Spleen (tissue), 11 donors: ENCODE measurements at regions not wholly inside any gene's neighbourhood (a gene's known extent, or its start where the extent isn't known, plus 50 kb on each side); places are given as distances from the start of the nearest gene placed in this dataset.
"Not testable (repeated sequence)": the region's sequence is repeated elsewhere in the genome, so short reads cannot be mapped to it uniquely, and the experiment has no call there.

Source experiments
- DNase-seq: peaks from one replicate; pipeline ENCODE4 v3.0.0-alpha.2; 2020
- H3K27ac ChIP-seq, 8 donors: fragments of 200-600 bp; sonication (generic) in 7 of 8; 1 replicate in 4 of 8; 2 replicates in 4 of 8; pipeline versions ENCODE4 v1.5.0 to v1.8.0; 2016 to 2021; ENCODE audit warnings: inconsistent platforms in 4 of 8, mild to moderate bottlenecking in 4 of 8, moderate library complexity in 1 of 8
- H3K27me3 ChIP-seq, 7 donors: fragments of 200-600 bp; sonication (generic) in 6 of 7; replicated peaks in 1 of 7; 1 replicate in 4 of 7; 2 replicates in 3 of 7; pipeline versions ENCODE4 v1.5.0 to v1.8.0; 2016 to 2021; ENCODE audit warnings: inconsistent platforms in 3 of 7, mild to moderate bottlenecking in 1 of 7
- H3K36me3 ChIP-seq, 6 donors: fragments of 200-600 bp; sonication (generic) in 5 of 6; 1 replicate in 4 of 6; 2 replicates in 2 of 6; pipeline versions ENCODE4 v1.5.0 to v1.8.0; 2016 to 2021; ENCODE audit warnings: inconsistent platforms in 2 of 6
- H3K4me1 ChIP-seq, 6 donors: fragments of 200-600 bp; sonication (generic) in 5 of 6; 1 replicate in 3 of 6; 2 replicates in 3 of 6; pipeline versions ENCODE4 v1.5.0 to v1.8.0; 2016 to 2021; ENCODE audit warnings: inconsistent platforms in 3 of 6
- H3K4me3 ChIP-seq, 8 donors: fragments of 200-600 bp; sonication (generic) in 7 of 8; 1 replicate in 4 of 8; 2 replicates in 4 of 8; pipeline versions ENCODE4 v1.5.0 to v1.8.0; 2016 to 2021; ENCODE audit warnings: inconsistent platforms in 4 of 8, mild to moderate bottlenecking in 4 of 8, moderate library complexity in 2 of 8
- H3K9me3 ChIP-seq, 8 donors: fragments of 200-600 bp; sonication (generic) in 7 of 8; 1 replicate in 4 of 8; 2 replicates in 4 of 8; pipeline versions ENCODE4 v1.5.0 to v1.8.0; 2016 to 2021; ENCODE audit warnings: inconsistent platforms in 4 of 8
- CTCF ChIP-seq, 11 experiments: fragments of 200-600 bp in 7 of 11; fragments of 450-650 bp in 4 of 11; sonication (generic) in 4 of 11; IDR thresholded peaks in 8 of 11; conservative IDR thresholded peaks in 3 of 11; 1 replicate in 7 of 11; 2 replicates in 4 of 11; pipeline versions ENCODE4 v1.4.0 to v1.8.0; 2016 to 2021; ENCODE audit warnings: antibody characterized with exemption in 11 of 11, inconsistent platforms in 4 of 11, mild to moderate bottlenecking in 1 of 11
- POLR2A ChIP-seq, 3 donors: fragments of 450-650 bp; IDR thresholded peaks; one replicate each; pipeline ENCODE4 v1.5.1; 2017; ENCODE audit warnings: antibody characterized with exemption in 3 of 3, mild to moderate bottlenecking in 1 of 3
- POLR2AphosphoS5 ChIP-seq, 3 donors: sonication (generic); formaldehyde crosslinking; IDR thresholded peaks; one replicate each; pipeline ENCODE4 v1.5.1; 2017; ENCODE audit warnings: antibody characterized with exemption in 3 of 3
- WGBS, 5 donors: extraction: QIAGEN DNeasy Blood & Tissue Kit in 3 of 5; methylation state at CpG; one replicate each; pipeline versions ENCODE4 v1.1.5 to v1.1.7; 2013 to 2018; 5-methylcytosine and 5-hydroxymethylcytosine counted together
- intact Hi-C: fragments of 100-400 bp; cut with DNase I; formaldehyde crosslinking; loops from one replicate; pipeline ENCODE4 v1.15.0; 2023; ENCODE audit warnings: low total_unique reads
- donor health status: healthy with polysubstance abuse.
- donor health status: DM: no; HTN: no; CAD: no; lungs with moderate emphysema.
- donor health status: DM: no; HTN: no; CAD: no.
- donor health status: Bipolar disorder and iron deficiency.
- donor health status: healthy.
- donor health status: DM: no; HTN: no; CAD: no.
- donor health status: DM: yes; HTN: yes; CAD: no.

DNA sequence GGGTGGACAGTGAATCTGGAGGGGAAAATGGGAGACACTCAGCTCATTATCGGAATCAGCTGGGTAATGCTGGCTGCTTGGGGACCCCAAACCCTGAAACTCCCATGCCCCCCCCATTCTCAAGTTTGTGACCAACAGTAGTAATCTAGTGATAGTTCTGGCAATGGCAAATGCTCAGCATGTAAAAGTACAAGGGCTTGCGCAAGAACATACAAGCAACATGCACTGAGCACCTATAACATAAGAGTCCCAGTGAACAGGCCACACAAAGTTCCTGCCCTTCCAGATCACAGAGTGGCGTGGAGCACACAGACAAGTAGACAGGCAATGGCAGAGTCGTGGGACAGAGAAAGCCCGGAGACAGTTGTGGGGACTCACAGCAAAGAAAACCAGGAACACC lies 407.9 kb downstream of the MED13L start:
- H3K4me3 ChIP-seq: no peak overlapping the region
- no peak for TF ChIP-seq POLR2AphosphoS5 (IDR thresholded peaks at IDR 0.05)
- no peak for TF ChIP-seq POLR2A (IDR thresholded peaks at IDR 0.05)
- TF ChIP-seq CTCF (IDR thresholded peaks at IDR 0.05 in 8 of 11, conservative IDR thresholded peaks at IDR 0.05 in 3 of 11): no peak
- peaks cover 0 to 54% (median 0%) of the 10 kb centered on the region in 7 donors for H3K27me3 ChIP-seq
- H3K4me1 ChIP-seq: no peaks in the 10 kb centered on the region
- no peaks in the 10 kb centered on the region for H3K9me3 ChIP-seq
- WGBS, 5 donors: 60 to 84% (median 78%) methylated on average over 5 of the region's 5 CpGs
- no peak for DNase-seq
- H3K27ac ChIP-seq: no peak overlapping the region
- no peaks in the 10 kb centered on the region for H3K36me3 ChIP-seq
- intact Hi-C loops: no loop called here

GRCh38 chr12:115868624-115869023 lies 408.9 kb downstream of the MED13L start:
- Histone ChIP-seq H3K27me3 (peaks cover 0 to 54% (median 0%) of the 10 kb centered on the region in 7 donors), H3K4me3 (no peak overlapping the region), H3K9me3 (no peaks in the 10 kb centered on the region), H3K27ac (no peak overlapping the region), H3K4me1 (no peaks in the 10 kb centered on the region), H3K36me3 (no peaks in the 10 kb centered on the region)
- TF ChIP-seq POLR2AphosphoS5 (IDR thresholded peaks at IDR 0.05) (no peak), POLR2A (IDR thresholded peaks at IDR 0.05) (no peak), CTCF (IDR thresholded peaks at IDR 0.05 in 8 of 11, conservative IDR thresholded peaks at IDR 0.05 in 3 of 11) (no peak)
- intact Hi-C loops: no loop called here
- DNase-seq: no peak
- WGBS, 5 donors: 71 to 84% (median 78%) methylated on average over 6 of the region's 6 CpGs

DNA sequence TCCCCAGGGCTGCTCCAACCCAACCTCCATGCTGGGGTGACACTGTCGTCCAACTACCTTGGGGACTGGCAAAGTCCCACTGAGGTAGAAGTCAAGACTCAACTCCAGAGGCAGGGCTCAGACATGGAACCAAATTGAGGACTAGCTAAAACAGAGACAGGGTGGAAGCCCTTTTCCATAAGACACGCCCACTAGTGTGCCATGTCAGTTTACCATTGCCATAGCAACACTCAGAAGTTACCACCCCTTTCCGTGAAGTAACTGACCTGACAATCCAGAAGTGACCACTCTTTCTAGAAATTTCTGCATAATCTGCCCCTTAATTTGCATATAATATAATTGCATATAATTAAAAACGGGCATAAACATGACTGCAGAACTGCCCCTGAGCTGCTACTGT lies 409.6 kb downstream of the MED13L start:
- Histone ChIP-seq H3K4me3 (no peak overlapping the region), H3K4me1 (no peaks in the 10 kb centered on the region), H3K27ac (no peak overlapping the region), H3K27me3 (peaks cover 0 to 56% (median 0%) of the 10 kb centered on the region in 7 donors), H3K36me3 (no peaks in the 10 kb centered on the region), H3K9me3 (no peaks in the 10 kb centered on the region)
- intact Hi-C loops: no loop called here
- 68 to 86% (median 71%) methylated on average over 4 of the region's 4 CpGs for WGBS, 5 donors
- TF ChIP-seq CTCF (IDR thresholded peaks at IDR 0.05 in 8 of 11, conservative IDR thresholded peaks at IDR 0.05 in 3 of 11): no peak
- TF ChIP-seq POLR2A (IDR thresholded peaks at IDR 0.05): no peak
- no peak for TF ChIP-seq POLR2AphosphoS5 (IDR thresholded peaks at IDR 0.05)
- DNase-seq: no peak

- DNase-seq: no peak
- WGBS, 5 donors: 68 to 80% (median 76%) methylated on average over 6 of the region's 6 CpGs
- TF ChIP-seq CTCF (IDR thresholded peaks at IDR 0.05 in 8 of 11, conservative IDR thresholded peaks at IDR 0.05 in 3 of 11): no peak
- TF ChIP-seq POLR2AphosphoS5 (IDR thresholded peaks at IDR 0.05): no peak
- no peak for TF ChIP-seq POLR2A (IDR thresholded peaks at IDR 0.05)
- Histone ChIP-seq H3K27me3 (peaks cover 0 to 47% (median 0%) of the 10 kb centered on the region in 7 donors), H3K4me3 (no peak overlapping the region), H3K9me3 (no peaks in the 10 kb centered on the region), H3K4me1 (no peaks in the 10 kb centered on the region), H3K36me3 (no peaks in the 10 kb centered on the region), H3K27ac (no peak overlapping the region)
- intact Hi-C loops: no loop called here
These were observed 410.5 kb downstream of the MED13L start for GRCh38 chr12:115866909-115867525.

DNA sequence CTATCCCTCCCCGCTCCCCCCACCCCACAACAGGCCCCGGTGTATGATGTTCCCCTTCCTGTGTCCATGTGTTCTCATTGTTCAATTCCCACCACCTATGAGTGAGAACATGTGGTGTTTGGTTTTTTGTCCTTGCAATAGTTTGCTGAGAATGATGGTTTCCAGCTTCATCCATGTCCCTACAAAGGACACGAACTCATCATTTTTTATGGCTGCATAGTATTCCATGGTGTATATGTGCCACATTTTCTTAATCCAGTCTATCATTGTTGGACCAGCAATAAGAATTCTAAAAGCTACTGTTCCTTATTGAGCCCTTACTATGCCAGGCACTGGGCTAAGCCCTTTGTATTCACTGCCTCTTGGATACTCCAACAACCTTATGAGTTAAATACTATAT lies 411.2 kb downstream of the MED13L start:
- DNase-seq: not testable (repeated sequence)
- 84 to 92% (median 87%) methylated on average over 2 to 3 of the region's 3 CpGs for WGBS, 5 donors

More for the DNA sequence above, 411.2 kb downstream of the MED13L start:
- H3K27me3 ChIP-seq: peaks cover 0 to 40% (median 0%) of the 10 kb centered on the region in 7 donors
- H3K9me3 ChIP-seq, intact Hi-C loops, H3K27ac ChIP-seq, H3K36me3 ChIP-seq, H3K4me1 ChIP-seq, H3K4me3 ChIP-seq: not testable (repeated sequence)
